Upper lobe of left lung (tissue), 6 donors: ENCODE measurements at regions not wholly inside any gene's neighbourhood (a gene's known extent, or its start where the extent isn't known, plus 50 kb on each side); places are given as distances from the start of the nearest gene placed in this dataset.

Experiments
- ATAC-seq, 2 donors: fragments of 200-7000 bp; cut with Tn5 transposase; one replicate each; pipeline ENCODE4 v1.9.1; 2022; ENCODE audit warnings: mild to moderate bottlenecking in 2 of 2, moderate library complexity in 2 of 2; ENCODE audit not compliant: low FRiP score in 2 of 2
- DNase-seq, 2 donors: peaks; one replicate each; pipeline ENCODE4 v3.0.0-alpha.2; 2019 to 2020
- H3K27ac ChIP-seq, 4 donors: fragments of 200-600 bp; sonication (generic); one replicate each; pipeline ENCODE4 v1.5.1; 2016 to 2019
- H3K27me3 ChIP-seq, 4 donors: fragments of 200-600 bp; sonication (generic); one replicate each; pipeline ENCODE4 v1.5.1; 2017 to 2019
- H3K36me3 ChIP-seq, 4 donors: fragments of 200-600 bp; sonication (generic); one replicate each; pipeline ENCODE4 v1.5.1; 2016 to 2019
- H3K4me1 ChIP-seq, 4 donors: fragments of 200-600 bp; sonication (generic); one replicate each; pipeline ENCODE4 v1.5.1; 2018 to 2019
- H3K4me3 ChIP-seq, 4 donors: fragments of 200-600 bp; sonication (generic); one replicate each; pipeline ENCODE4 v1.5.1; 2017 to 2019; ENCODE audit warnings: mild to moderate bottlenecking in 2 of 4, moderate library complexity in 1 of 4
- H3K9me3 ChIP-seq, 4 donors: fragments of 200-600 bp; sonication (generic); one replicate each; pipeline ENCODE4 v1.5.1; 2018 to 2019
- EP300 ChIP-seq, 4 donors: sonication (generic); formaldehyde crosslinking; IDR thresholded peaks; one replicate each; pipeline ENCODE4 v1.5.1; 2017; ENCODE audit warnings: antibody characterized with exemption in 4 of 4, control low read depth in 2 of 4
- POLR2A ChIP-seq, 4 donors: fragments of 450-650 bp; IDR thresholded peaks; one replicate each; pipeline ENCODE4 v1.5.1; 2016 to 2017; ENCODE audit warnings: antibody characterized with exemption in 4 of 4, mild to moderate bottlenecking in 2 of 4
- POLR2AphosphoS5 ChIP-seq, 2 donors: sonication (generic); formaldehyde crosslinking; IDR thresholded peaks; one replicate each; pipeline ENCODE4 v1.5.1; 2017; ENCODE audit warnings: antibody characterized with exemption in 2 of 2
- WGBS, 2 donors: methylation state at CpG; one replicate each; pipeline ENCODE4 v1.1.5; 2017 to 2018; 5-methylcytosine and 5-hydroxymethylcytosine counted together
- TF ChIP-seq, protein P1 (sequence below), 6 experiments: fragments of 450-650 bp in 4 of 6; fragments of 200-600 bp in 2 of 6; sonication (generic) in 2 of 6; IDR thresholded peaks; one replicate each; pipeline ENCODE4 v1.5.1; 2016 to 2019; ENCODE audit warnings: antibody characterized with exemption in 6 of 6
- donor health status: DM: no; HTN: no; CAD: no; lungs with moderate emphysema.
- donor health status: DM: no; HTN: yes; CAD: no; lungs with severe emphysema.

- DNase-seq (peak in 1 of 2 donors; percentile 21), ATAC-seq (no peak)
- Histone ChIP-seq H3K4me1 (no peaks in the 10 kb centered on the region), H3K9me3 (no peaks in the 10 kb centered on the region), H3K27ac (no peak overlapping the region), H3K4me3 (no peak overlapping the region), H3K27me3 (no peaks in the 10 kb centered on the region), H3K36me3 (no peaks in the 10 kb centered on the region)
- WGBS, 2 donors: 13 to 20% methylated on average over 3 of the region's 3 CpGs
- TF ChIP-seq POLR2AphosphoS5 (IDR thresholded peaks at IDR 0.05): no peak
- no peak for TF ChIP-seq EP300 (IDR thresholded peaks at IDR 0.05)
- TF ChIP-seq, protein P1, sequence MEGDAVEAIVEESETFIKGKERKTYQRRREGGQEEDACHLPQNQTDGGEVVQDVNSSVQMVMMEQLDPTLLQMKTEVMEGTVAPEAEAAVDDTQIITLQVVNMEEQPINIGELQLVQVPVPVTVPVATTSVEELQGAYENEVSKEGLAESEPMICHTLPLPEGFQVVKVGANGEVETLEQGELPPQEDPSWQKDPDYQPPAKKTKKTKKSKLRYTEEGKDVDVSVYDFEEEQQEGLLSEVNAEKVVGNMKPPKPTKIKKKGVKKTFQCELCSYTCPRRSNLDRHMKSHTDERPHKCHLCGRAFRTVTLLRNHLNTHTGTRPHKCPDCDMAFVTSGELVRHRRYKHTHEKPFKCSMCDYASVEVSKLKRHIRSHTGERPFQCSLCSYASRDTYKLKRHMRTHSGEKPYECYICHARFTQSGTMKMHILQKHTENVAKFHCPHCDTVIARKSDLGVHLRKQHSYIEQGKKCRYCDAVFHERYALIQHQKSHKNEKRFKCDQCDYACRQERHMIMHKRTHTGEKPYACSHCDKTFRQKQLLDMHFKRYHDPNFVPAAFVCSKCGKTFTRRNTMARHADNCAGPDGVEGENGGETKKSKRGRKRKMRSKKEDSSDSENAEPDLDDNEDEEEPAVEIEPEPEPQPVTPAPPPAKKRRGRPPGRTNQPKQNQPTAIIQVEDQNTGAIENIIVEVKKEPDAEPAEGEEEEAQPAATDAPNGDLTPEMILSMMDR (IDR thresholded peaks at IDR 0.05): no peak
- TF ChIP-seq POLR2A (IDR thresholded peaks at IDR 0.05): no peak
Observed at GRCh38 chrX:147550217-147550616, 361.5 kb upstream of the FMR1 start.

- TF ChIP-seq POLR2AphosphoS5 (IDR thresholded peaks at IDR 0.05) (no peak), EP300 (IDR thresholded peaks at IDR 0.05) (no peak), POLR2A (IDR thresholded peaks at IDR 0.05) (no peak)
- TF ChIP-seq, protein P1 (IDR thresholded peaks at IDR 0.05): no peak
- 76 to 80% methylated on average over 1 of the region's 1 CpG for WGBS, 2 donors
Observed at GRCh38 chrX:147559191-147559590, 352.5 kb upstream of the FMR1 start.

GRCh38 chrX:147565237-147565636, 346.5 kb upstream of the FMR1 start:
- Histone ChIP-seq H3K9me3 (no peaks in the 10 kb centered on the region), H3K27ac (no peak overlapping the region), H3K4me1 (no peaks in the 10 kb centered on the region), H3K27me3 (no peaks in the 10 kb centered on the region), H3K4me3 (no peak overlapping the region), H3K36me3 (no peaks in the 10 kb centered on the region)
- 30 to 76% methylated on average over 1 of the region's 1 CpG for WGBS, 2 donors
- DNase-seq: no peak
- no peak for ATAC-seq
- TF ChIP-seq EP300 (IDR thresholded peaks at IDR 0.05) (no peak), POLR2A (IDR thresholded peaks at IDR 0.05) (no peak), POLR2AphosphoS5 (IDR thresholded peaks at IDR 0.05) (no peak)
- TF ChIP-seq, protein P1 (IDR thresholded peaks at IDR 0.05): no peak

More at GRCh38 chrX:147559191-147559590, 352.5 kb upstream of the FMR1 start:
- Histone ChIP-seq H3K27me3 (no peaks in the 10 kb centered on the region), H3K27ac (no peak overlapping the region), H3K4me1 (no peaks in the 10 kb centered on the region), H3K36me3 (no peaks in the 10 kb centered on the region), H3K4me3 (no peak overlapping the region), H3K9me3 (no peaks in the 10 kb centered on the region)
- DNase-seq (no peak), ATAC-seq (no peak)

- 14 to 38% methylated on average over 1 of the region's 1 CpG for WGBS, 2 donors
- H3K27ac ChIP-seq: no peak overlapping the region
- ATAC-seq (no peak), DNase-seq (no peak)
- no peaks in the 10 kb centered on the region for H3K9me3 ChIP-seq
- no peaks in the 10 kb centered on the region for H3K27me3 ChIP-seq
- no peak overlapping the region for H3K4me3 ChIP-seq
- H3K4me1 ChIP-seq: no peaks in the 10 kb centered on the region
- H3K36me3 ChIP-seq: no peaks in the 10 kb centered on the region
- TF ChIP-seq POLR2AphosphoS5 (IDR thresholded peaks at IDR 0.05) (no peak), EP300 (IDR thresholded peaks at IDR 0.05) (no peak), POLR2A (IDR thresholded peaks at IDR 0.05) (no peak)
- TF ChIP-seq, protein P1 (IDR thresholded peaks at IDR 0.05): no peak
Observed at GRCh38 chrX:147570483-147570882, 341.2 kb upstream of the FMR1 start.

- Histone ChIP-seq H3K4me3 (no peak overlapping the region), H3K36me3 (no peaks in the 10 kb centered on the region), H3K4me1 (no peaks in the 10 kb centered on the region), H3K27ac (no peak overlapping the region), H3K9me3 (no peaks in the 10 kb centered on the region), H3K27me3 (no peaks in the 10 kb centered on the region)
- DNase-seq: no peak
- ATAC-seq: no peak
- TF ChIP-seq POLR2AphosphoS5 (IDR thresholded peaks at IDR 0.05) (no peak), EP300 (IDR thresholded peaks at IDR 0.05) (no peak), POLR2A (IDR thresholded peaks at IDR 0.05) (no peak)
- TF ChIP-seq, protein P1 (IDR thresholded peaks at IDR 0.05): no peak
- 68 to 94% methylated on average over 2 to 4 of the region's 4 CpGs for WGBS, 2 donors
Observed at GRCh38 chrX:147573266-147573665, 338.5 kb upstream of the FMR1 start.
